Keratinocyte (primary cell): ENCODE measurements at regions not wholly inside any gene's neighbourhood (a gene's known extent, or its start where the extent isn't known, plus 50 kb on each side); places are given as distances from the start of the nearest gene placed in this dataset.

Source experiments
- DNase-seq: peaks from one replicate; pipeline ENCODE4 v3.0.0-alpha.2; 2011; ENCODE audit warnings: low read depth, missing footprints, low spot score
- FAIRE-seq: peaks from 2 replicates; lab custom pipeline; 2011; peaks lifted over from hg19 to GRCh38; lab: Jason Lieb, UNC
- H2AFZ ChIP-seq: 2 replicates; pipeline ENCODE4 v1.6.0; 2012; ENCODE audit warnings: low read length, control low read depth, inconsistent platforms; ENCODE audit not compliant: control insufficient read depth
- H3K27ac ChIP-seq: 2 replicates; pipeline ENCODE4 v1.5.1; 2011; ENCODE audit warnings: low read length; ENCODE audit not compliant: control insufficient read depth, insufficient read depth
- H3K27me3 ChIP-seq: 3 replicates; pipeline ENCODE4 v1.6.0; 2011; ENCODE audit warnings: low read length; ENCODE audit not compliant: control insufficient read depth, insufficient read depth; ENCODE audit errors: extremely low read depth
- H3K36me3 ChIP-seq, 2 experiments: 2 replicates in 1 of 2; 3 replicates in 1 of 2; pipeline ENCODE4 v1.5.1; 2011; ENCODE audit warnings: low read length in 2 of 2, mild to moderate bottlenecking in 1 of 2; ENCODE audit not compliant: control insufficient read depth in 2 of 2, insufficient read depth in 2 of 2; ENCODE audit errors: extremely low read depth in 1 of 2
- H3K4me1 ChIP-seq: 3 replicates; pipeline ENCODE4 v1.5.1; 2011; ENCODE audit warnings: low read length; ENCODE audit not compliant: control insufficient read depth, insufficient read depth; ENCODE audit errors: extremely low read depth
- H3K4me2 ChIP-seq: 3 replicates; pipeline ENCODE4 v1.6.0; 2011; ENCODE audit warnings: low read depth, low read length; ENCODE audit not compliant: control insufficient read depth, insufficient read depth; ENCODE audit errors: extremely low read depth
- H3K4me3 ChIP-seq, 3 experiments: fragments of 200-600 bp in 1 of 3; sonication (generic) in 1 of 3; 2 replicates in 2 of 3; 3 replicates in 1 of 3; pipeline ENCODE4 v1.5.1; 2011 to 2016; ENCODE audit warnings: low read length in 3 of 3, mild to moderate bottlenecking in 3 of 3, control low read depth in 2 of 3, inconsistent platforms in 1 of 3, low read depth in 1 of 3, mixed read lengths in 1 of 3, mixed run types in 1 of 3, moderate library complexity in 1 of 3; ENCODE audit not compliant: control insufficient read depth in 2 of 3, insufficient read depth in 2 of 3; ENCODE audit errors: extremely low read depth in 1 of 3
- H3K79me2 ChIP-seq: 2 replicates; pipeline ENCODE4 v1.6.0; 2012; ENCODE audit warnings: low read length; ENCODE audit not compliant: control insufficient read depth, insufficient read depth
- H3K9ac ChIP-seq: 3 replicates; pipeline ENCODE4 v1.6.0; 2011; ENCODE audit warnings: low read length; ENCODE audit not compliant: control insufficient read depth, insufficient read depth; ENCODE audit errors: extremely low read depth
- H3K9me1 ChIP-seq: 3 replicates; pipeline ENCODE4 v1.6.0; 2011; ENCODE audit warnings: low read length; ENCODE audit not compliant: control insufficient read depth, insufficient read depth; ENCODE audit errors: extremely low read depth
- H3K9me3 ChIP-seq: 2 replicates; pipeline ENCODE4 v1.5.1; 2012; ENCODE audit warnings: low read depth, low read length; ENCODE audit not compliant: control insufficient read depth
- H4K20me1 ChIP-seq: 3 replicates; pipeline ENCODE4 v1.6.0; 2011; ENCODE audit warnings: low read length; ENCODE audit not compliant: control insufficient read depth, insufficient read depth; ENCODE audit errors: extremely low read depth
- EZH2 ChIP-seq: IDR thresholded peaks from one replicate; pipeline ENCODE4 v1.6.1; 2012; ENCODE audit warnings: inconsistent platforms, mild to moderate bottlenecking, low read length, moderate library complexity
- dilution Hi-C: fragments of 300-500 bp; cut with MboI; formaldehyde crosslinking; loops from one replicate; pipeline ENCODE4 v1.7.0; 2020; ENCODE audit warnings: low sequenced_read_pairs; ENCODE audit not compliant: extremely low pct_ligation_motif_present
- TF ChIP-seq, protein P1 (sequence below), 3 experiments: IDR thresholded peaks in 1 of 3; conservative IDR thresholded peaks in 1 of 3; optimal IDR thresholded peaks in 1 of 3; 2 replicates in 2 of 3; 3 replicates in 1 of 3; pipeline versions ENCODE3 to v1.5.1; 2011; ENCODE audit warnings: low read length in 3 of 3, mild to moderate bottlenecking in 3 of 3, moderate library complexity in 2 of 3, control low read depth in 1 of 3, inconsistent platforms in 1 of 3; ENCODE audit not compliant: insufficient read depth in 2 of 3; ENCODE audit errors: extremely low read depth in 1 of 3

DNA sequence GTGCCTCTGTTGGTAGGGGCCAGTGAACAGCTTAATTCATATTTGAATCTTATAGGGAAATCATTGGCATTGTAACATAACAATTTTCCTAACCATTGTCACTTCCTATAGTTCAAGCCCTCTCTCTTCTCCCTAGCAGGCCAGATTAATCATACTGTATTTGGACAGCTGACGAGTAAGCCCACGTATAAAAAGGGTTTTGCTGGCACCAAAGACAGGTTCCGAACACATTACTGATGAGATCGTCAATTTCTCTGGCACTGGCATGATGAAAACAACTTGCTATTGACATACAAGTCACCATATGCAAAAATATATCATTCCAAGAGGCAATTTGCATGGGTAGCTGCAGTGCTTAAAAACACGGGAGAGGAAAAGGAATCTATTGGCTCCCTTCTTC is 891.1 kb upstream of the AUTS2 start:
- Histone ChIP-seq H3K27me3 (no peaks in the 10 kb centered on the region), H4K20me1 (no peaks in the 10 kb centered on the region), H3K36me3 (no peaks in the 10 kb centered on the region), H3K9ac (no peak overlapping the region), H3K27ac (no peak overlapping the region), H3K9me3 (no peaks in the 10 kb centered on the region), H2AFZ (no peak overlapping the region), H3K79me2 (no peaks in the 10 kb centered on the region), H3K4me1 (no peaks in the 10 kb centered on the region), H3K9me1 (no peaks in the 10 kb centered on the region), H3K4me2 (no peak overlapping the region), H3K4me3 (no peak overlapping the region)
- no peak for DNase-seq
- TF ChIP-seq, protein P1, sequence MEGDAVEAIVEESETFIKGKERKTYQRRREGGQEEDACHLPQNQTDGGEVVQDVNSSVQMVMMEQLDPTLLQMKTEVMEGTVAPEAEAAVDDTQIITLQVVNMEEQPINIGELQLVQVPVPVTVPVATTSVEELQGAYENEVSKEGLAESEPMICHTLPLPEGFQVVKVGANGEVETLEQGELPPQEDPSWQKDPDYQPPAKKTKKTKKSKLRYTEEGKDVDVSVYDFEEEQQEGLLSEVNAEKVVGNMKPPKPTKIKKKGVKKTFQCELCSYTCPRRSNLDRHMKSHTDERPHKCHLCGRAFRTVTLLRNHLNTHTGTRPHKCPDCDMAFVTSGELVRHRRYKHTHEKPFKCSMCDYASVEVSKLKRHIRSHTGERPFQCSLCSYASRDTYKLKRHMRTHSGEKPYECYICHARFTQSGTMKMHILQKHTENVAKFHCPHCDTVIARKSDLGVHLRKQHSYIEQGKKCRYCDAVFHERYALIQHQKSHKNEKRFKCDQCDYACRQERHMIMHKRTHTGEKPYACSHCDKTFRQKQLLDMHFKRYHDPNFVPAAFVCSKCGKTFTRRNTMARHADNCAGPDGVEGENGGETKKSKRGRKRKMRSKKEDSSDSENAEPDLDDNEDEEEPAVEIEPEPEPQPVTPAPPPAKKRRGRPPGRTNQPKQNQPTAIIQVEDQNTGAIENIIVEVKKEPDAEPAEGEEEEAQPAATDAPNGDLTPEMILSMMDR (optimal IDR thresholded peaks at IDR 0.05 in 1 of 3, IDR thresholded peaks at IDR 0.05 in 1 of 3, conservative IDR thresholded peaks at IDR 0.05 in 1 of 3; ENCODE audit: extremely low read depth in 1 of 3, insufficient read depth in 2 of 3, low read length in 3 of 3) = no peak
- no peak for TF ChIP-seq EZH2
- FAIRE-seq = no peak
- dilution Hi-C loops = no loop called here

DNA sequence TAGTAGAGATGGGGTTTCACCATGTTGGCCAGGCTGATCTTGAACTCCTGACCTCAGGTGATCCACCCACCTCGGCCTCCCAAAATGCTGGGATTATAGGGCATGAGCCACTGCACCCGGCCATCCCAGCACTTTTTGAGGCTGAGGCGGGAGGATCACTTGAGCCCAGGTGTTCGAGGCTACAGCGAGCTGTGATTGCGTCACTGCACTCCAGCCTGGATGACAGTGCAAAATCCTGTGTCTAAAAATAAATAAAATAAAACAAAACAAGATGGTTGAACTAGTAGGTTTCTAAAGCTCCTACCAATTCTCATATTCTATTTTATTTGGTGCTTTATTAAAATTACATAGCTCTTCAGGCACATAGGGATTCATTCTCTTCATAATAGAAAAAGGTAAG is 890.3 kb upstream of the AUTS2 start:
- Histone ChIP-seq H3K79me2 (no peaks in the 10 kb centered on the region), H3K36me3 (no peaks in the 10 kb centered on the region), H3K4me1 (no peaks in the 10 kb centered on the region), H4K20me1 (no peaks in the 10 kb centered on the region), H3K4me3 (no peak overlapping the region), H3K27ac (no peak overlapping the region), H3K4me2 (no peak overlapping the region), H2AFZ (no peak overlapping the region), H3K9ac (no peak overlapping the region), H3K27me3 (no peaks in the 10 kb centered on the region), H3K9me1 (no peaks in the 10 kb centered on the region), H3K9me3 (no peaks in the 10 kb centered on the region)
- FAIRE-seq (no peak), DNase-seq (no peak)
- TF ChIP-seq EZH2 = no peak
- TF ChIP-seq, protein P1 (optimal IDR thresholded peaks at IDR 0.05 in 1 of 3, IDR thresholded peaks at IDR 0.05 in 1 of 3, conservative IDR thresholded peaks at IDR 0.05 in 1 of 3; ENCODE audit: extremely low read depth in 1 of 3, insufficient read depth in 2 of 3, low read length in 3 of 3) = no peak
- dilution Hi-C loops = no loop called here
